WTC11 (cell line): ENCODE measurements at regions not wholly inside any gene's neighbourhood (a gene's known extent, or its start where the extent isn't known, plus 50 kb on each side); places are given as distances from the start of the nearest gene placed in this dataset.

Experiments
- ATAC-seq: fragments of 200-7000 bp; cut with Tn5 transposase; 2 replicates; pipeline ENCODE4 v1.10.0; 2021; ENCODE audit warnings: mild to moderate bottlenecking, moderate library complexity
- CTCF ChIA-PET: fragments of 300-600 bp; sonication (Branson Sonifier 250); formaldehyde crosslinking; loops from one replicate; lab custom pipeline; 2021; ENCODE audit warnings: antibody characterized with exemption; lab: Charles Lee
- POLR2A ChIA-PET: fragments of 350-600 bp; sonication (Branson Sonifier 250); formaldehyde crosslinking; loops from one replicate; lab custom pipeline; 2021; ENCODE audit warnings: antibody characterized with exemption; lab: Charles Lee
- DNase-seq: peaks from one replicate; pipeline ENCODE4 v3.0.0; 2021; ENCODE audit warnings: low spot score
- H3K27ac Mint-ChIP-seq: 2 replicates; pipeline ENCODE4 v1.8.0; 2021; ENCODE audit warnings: mixed read lengths
- H3K27me3 Mint-ChIP-seq: 2 replicates; pipeline ENCODE4 v1.8.0; 2021; ENCODE audit warnings: low read depth, mild to moderate bottlenecking, moderate library complexity, mixed read lengths
- H3K36me3 Mint-ChIP-seq: 2 replicates; pipeline ENCODE4 v1.8.0; 2021; ENCODE audit warnings: mixed read lengths
- H3K4me1 Mint-ChIP-seq: 2 replicates; pipeline ENCODE4 v1.8.0; 2022; ENCODE audit warnings: mixed read lengths
- H3K4me3 Mint-ChIP-seq: 2 replicates; pipeline ENCODE4 v1.8.0; 2021; ENCODE audit warnings: mild to moderate bottlenecking, moderate library complexity, mixed read lengths
- H3K9me3 Mint-ChIP-seq: 2 replicates; pipeline ENCODE4 v1.8.0; 2021; ENCODE audit warnings: mixed read lengths
- CREB1 ChIP-seq: sonication (generic); formaldehyde crosslinking; IDR thresholded peaks from 2 replicates; pipeline ENCODE4 v1.8.0; 2023; ENCODE audit warnings: mild to moderate bottlenecking, missing genetic modification reagents
- ETV6 ChIP-seq: sonication (generic); formaldehyde crosslinking; IDR thresholded peaks from 2 replicates; pipeline ENCODE4 v1.8.1; 2022; ENCODE audit warnings: mild to moderate bottlenecking, missing genetic modification reagents
- IRF2 ChIP-seq: sonication (generic); formaldehyde crosslinking; IDR thresholded peaks from 2 replicates; pipeline ENCODE4 v1.8.0; 2022; ENCODE audit warnings: low read depth, missing genetic modification reagents, borderline replicate concordance
- NR2C2 ChIP-seq: sonication (generic); formaldehyde crosslinking; IDR thresholded peaks from 2 replicates; pipeline ENCODE4 v1.8.0; 2022; ENCODE audit warnings: mild to moderate bottlenecking, missing genetic modification reagents
- TCF7 ChIP-seq: sonication (generic); formaldehyde crosslinking; IDR thresholded peaks from 2 replicates; pipeline ENCODE4 v1.8.0; 2022; ENCODE audit warnings: mild to moderate bottlenecking, low read depth, missing genetic modification reagents, moderate library complexity
- TEAD1 ChIP-seq: sonication (generic); formaldehyde crosslinking; IDR thresholded peaks from 2 replicates; pipeline ENCODE4 v1.8.0; 2022; ENCODE audit warnings: mild to moderate bottlenecking, missing genetic modification reagents
- TP53 ChIP-seq: sonication (generic); formaldehyde crosslinking; IDR thresholded peaks from 2 replicates; pipeline ENCODE4 v1.8.1; 2023; ENCODE audit warnings: mild to moderate bottlenecking, missing genetic modification reagents
- ZNF396 ChIP-seq: fragments of 250-450 bp; sonication (Bioruptor Pico); IDR thresholded peaks from 2 replicates; pipeline ENCODE4 v1.8.0; 2021; ENCODE audit warnings: mild to moderate bottlenecking, moderate library complexity, borderline replicate concordance
- ZNF423 ChIP-seq: fragments of 250-450 bp; sonication (Bioruptor Pico); IDR thresholded peaks from 2 replicates; pipeline ENCODE4 v2.1.2; 2022; ENCODE audit warnings: mild to moderate bottlenecking, moderate library complexity
- TF ChIP-seq, protein P1 (sequence below): fragments of 200-600 bp; IDR thresholded peaks from 2 replicates; pipeline ENCODE4 v1.8.0; 2022; ENCODE audit warnings: antibody characterized with exemption
- TF ChIP-seq, protein P2 (sequence below): sonication (generic); formaldehyde crosslinking; IDR thresholded peaks from 2 replicates; pipeline ENCODE4 v1.8.1; 2023; ENCODE audit warnings: mild to moderate bottlenecking, missing genetic modification reagents, borderline replicate concordance

DNA sequence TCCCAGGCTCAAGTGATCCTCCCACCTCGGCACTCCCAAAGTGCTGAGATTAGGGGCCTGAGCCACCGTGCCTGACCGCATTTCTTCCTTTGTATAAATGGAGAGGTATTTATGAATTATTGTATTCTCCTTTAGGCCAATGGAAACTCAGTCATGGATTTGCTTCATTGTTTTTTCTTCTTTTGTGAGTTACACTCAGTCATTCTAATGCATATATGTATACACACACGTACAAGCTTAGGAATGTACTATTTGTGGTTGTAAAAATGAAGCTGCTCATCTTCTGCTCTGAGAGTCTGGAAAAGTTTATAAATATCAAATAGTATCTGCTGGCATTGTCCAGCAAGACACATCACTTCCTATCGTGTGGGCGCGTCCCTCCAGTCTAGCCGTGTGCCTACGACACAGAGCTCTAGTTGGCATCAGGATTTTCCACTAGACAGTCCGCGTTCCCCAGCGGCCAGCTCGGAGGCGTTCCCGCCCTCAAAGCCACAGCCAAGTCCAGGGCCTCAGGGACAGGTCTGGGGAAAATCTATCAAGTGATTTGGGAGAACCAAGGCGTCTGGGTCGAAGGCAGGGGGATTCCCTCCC is 215.2 kb downstream of the NFATC2 start:
- CTCF ChIA-PET = interaction anchor here (1.0 to 9.9 kb wide), 4 partner anchors 9 to 346 kb away, joined by 4 to 211 read pairs (median 10); no protein-coding TSS in a partner anchor
- TF ChIP-seq NR2C2 (no peak), ZNF396 (no peak), ETV6 (no peak), CREB1 (CRISPR knock-in tag) (no peak), TP53 (no peak), TEAD1 (CRISPR knock-in tag) (no peak), IRF2 (CRISPR knock-in tag) (no peak)
- TF ChIP-seq, protein P1, sequence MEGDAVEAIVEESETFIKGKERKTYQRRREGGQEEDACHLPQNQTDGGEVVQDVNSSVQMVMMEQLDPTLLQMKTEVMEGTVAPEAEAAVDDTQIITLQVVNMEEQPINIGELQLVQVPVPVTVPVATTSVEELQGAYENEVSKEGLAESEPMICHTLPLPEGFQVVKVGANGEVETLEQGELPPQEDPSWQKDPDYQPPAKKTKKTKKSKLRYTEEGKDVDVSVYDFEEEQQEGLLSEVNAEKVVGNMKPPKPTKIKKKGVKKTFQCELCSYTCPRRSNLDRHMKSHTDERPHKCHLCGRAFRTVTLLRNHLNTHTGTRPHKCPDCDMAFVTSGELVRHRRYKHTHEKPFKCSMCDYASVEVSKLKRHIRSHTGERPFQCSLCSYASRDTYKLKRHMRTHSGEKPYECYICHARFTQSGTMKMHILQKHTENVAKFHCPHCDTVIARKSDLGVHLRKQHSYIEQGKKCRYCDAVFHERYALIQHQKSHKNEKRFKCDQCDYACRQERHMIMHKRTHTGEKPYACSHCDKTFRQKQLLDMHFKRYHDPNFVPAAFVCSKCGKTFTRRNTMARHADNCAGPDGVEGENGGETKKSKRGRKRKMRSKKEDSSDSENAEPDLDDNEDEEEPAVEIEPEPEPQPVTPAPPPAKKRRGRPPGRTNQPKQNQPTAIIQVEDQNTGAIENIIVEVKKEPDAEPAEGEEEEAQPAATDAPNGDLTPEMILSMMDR = no peak

DNA sequence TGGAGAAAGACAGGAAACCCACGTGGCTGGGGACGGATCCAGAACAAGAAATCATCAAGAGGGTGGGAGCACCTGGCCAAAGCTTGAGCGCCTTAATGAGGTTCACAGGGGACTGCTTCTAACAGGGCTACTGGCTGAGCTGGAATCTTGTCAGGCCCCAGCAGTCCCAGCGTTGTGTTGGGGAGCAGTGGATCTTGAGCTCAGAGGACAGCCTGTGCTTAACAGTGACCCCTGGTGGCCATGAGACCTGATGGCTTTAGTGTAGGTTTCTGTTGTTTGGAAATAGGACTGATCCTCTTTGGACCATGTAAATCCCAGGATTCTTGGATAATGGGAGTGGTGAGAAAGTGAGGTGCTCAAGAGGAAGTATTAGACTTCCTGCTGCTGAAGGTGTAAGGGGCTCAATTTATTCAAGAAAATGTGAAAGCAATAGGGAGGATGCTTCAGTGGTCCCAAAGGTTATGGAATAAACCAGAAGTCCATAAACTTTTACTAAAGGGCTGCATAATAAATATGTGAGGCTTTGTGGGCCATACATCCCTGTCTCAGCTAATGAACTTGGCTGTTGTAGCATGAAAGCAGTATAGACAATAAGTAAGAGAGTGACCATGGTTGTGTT is 216.2 kb downstream of the NFATC2 start:
- H3K4me3 Mint-ChIP-seq = no peak overlapping the region
- H3K27me3 Mint-ChIP-seq = peaks cover 3% of the 10 kb centered on the region; the same call in 1 of the 2 replicates
- CTCF ChIA-PET = interaction anchor here (0.5 to 9.9 kb wide), 42 partner anchors 8 to 419 kb away, joined by 3 to 211 read pairs (median 4); partner anchors contain the start of genes DPM1 and MOCS3
- DNase-seq (peak; percentile 76), ATAC-seq (peak; percentile 91)
- H3K27ac Mint-ChIP-seq = no peak overlapping the region
- TF ChIP-seq, protein P2, sequence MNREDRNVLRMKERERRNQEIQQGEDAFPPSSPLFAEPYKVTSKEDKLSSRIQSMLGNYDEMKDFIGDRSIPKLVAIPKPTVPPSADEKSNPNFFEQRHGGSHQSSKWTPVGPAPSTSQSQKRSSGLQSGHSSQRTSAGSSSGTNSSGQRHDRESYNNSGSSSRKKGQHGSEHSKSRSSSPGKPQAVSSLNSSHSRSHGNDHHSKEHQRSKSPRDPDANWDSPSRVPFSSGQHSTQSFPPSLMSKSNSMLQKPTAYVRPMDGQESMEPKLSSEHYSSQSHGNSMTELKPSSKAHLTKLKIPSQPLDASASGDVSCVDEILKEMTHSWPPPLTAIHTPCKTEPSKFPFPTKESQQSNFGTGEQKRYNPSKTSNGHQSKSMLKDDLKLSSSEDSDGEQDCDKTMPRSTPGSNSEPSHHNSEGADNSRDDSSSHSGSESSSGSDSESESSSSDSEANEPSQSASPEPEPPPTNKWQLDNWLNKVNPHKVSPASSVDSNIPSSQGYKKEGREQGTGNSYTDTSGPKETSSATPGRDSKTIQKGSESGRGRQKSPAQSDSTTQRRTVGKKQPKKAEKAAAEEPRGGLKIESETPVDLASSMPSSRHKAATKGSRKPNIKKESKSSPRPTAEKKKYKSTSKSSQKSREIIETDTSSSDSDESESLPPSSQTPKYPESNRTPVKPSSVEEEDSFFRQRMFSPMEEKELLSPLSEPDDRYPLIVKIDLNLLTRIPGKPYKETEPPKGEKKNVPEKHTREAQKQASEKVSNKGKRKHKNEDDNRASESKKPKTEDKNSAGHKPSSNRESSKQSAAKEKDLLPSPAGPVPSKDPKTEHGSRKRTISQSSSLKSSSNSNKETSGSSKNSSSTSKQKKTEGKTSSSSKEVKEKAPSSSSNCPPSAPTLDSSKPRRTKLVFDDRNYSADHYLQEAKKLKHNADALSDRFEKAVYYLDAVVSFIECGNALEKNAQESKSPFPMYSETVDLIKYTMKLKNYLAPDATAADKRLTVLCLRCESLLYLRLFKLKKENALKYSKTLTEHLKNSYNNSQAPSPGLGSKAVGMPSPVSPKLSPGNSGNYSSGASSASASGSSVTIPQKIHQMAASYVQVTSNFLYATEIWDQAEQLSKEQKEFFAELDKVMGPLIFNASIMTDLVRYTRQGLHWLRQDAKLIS (CRISPR knock-in tag) = no peak
- TF ChIP-seq, protein P1 = peak; percentile 37; the same call in 1 of the 2 replicates
- POLR2A ChIA-PET = interaction anchor here (0.9 kb wide), 1 partner anchor 339 kb away, joined by 4 read pairs; no protein-coding TSS in a partner anchor
- H3K9me3 Mint-ChIP-seq = peaks cover 10% of the 10 kb centered on the region
- H3K36me3 Mint-ChIP-seq = no peaks in the 10 kb centered on the region; the same call in 1 of the 2 replicates
- peaks cover 16% of the 10 kb centered on the region for H3K4me1 Mint-ChIP-seq

More for the DNA sequence above, 215.2 kb downstream of the NFATC2 start:
- ATAC-seq (no peak), DNase-seq (no peak)
- H3K36me3 Mint-ChIP-seq = no peaks in the 10 kb centered on the region; the same call in 1 of the 2 replicates
- POLR2A ChIA-PET = no interaction called here
- no peak overlapping the region for H3K4me3 Mint-ChIP-seq
- H3K4me1 Mint-ChIP-seq = peaks cover 8% of the 10 kb centered on the region
- peaks cover 3% of the 10 kb centered on the region; the same call in 1 of the 2 replicates for H3K27me3 Mint-ChIP-seq
- H3K27ac Mint-ChIP-seq = no peak overlapping the region
- peaks cover 10% of the 10 kb centered on the region for H3K9me3 Mint-ChIP-seq

DNA sequence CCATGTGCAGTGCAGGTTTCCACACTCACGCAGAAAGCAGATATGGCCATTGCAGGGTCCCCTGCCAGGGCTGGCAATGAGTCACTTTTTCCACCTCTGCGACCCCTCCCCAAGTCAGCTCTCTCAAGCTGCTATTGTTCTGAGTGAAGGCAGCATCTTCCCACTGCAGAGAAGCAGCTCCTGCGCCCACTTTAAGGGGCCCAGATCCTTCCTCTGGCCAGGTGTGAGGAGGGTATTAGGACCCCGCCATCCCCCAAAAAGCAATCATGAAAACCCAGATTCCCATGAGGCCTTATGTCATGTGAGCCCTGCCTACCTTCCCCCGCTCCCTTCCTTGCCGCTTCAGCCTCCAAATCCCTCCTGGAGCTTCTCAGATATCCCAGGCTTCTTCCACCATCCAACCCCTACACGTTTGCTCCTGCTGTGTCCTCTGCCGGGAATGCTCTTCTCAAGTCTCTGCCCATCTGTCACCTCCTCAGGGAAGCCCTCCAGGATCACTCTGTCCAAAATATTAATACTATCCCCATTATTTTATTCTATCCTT is 220.3 kb downstream of the NFATC2 start:
- peaks cover 35% of the 10 kb centered on the region for H3K4me1 Mint-ChIP-seq
- POLR2A ChIA-PET = no interaction called here
- peak; percentile 22 for DNase-seq
- H3K27me3 Mint-ChIP-seq = peaks cover 4% of the 10 kb centered on the region
- no peak for TF ChIP-seq TCF7 (CRISPR knock-in tag)
- TF ChIP-seq ZNF423 (CRISPR knock-in tag) = 0 out of 2 replicates have a peak, but pooled peaks have one; percentile 8
- TF ChIP-seq, all 79 proteins: peak for 1
- no peak for ATAC-seq
- CTCF ChIA-PET = interaction anchor here (3.3 to 9.9 kb wide), 3 partner anchors 9 to 332 kb away, joined by 10 to 211 read pairs (median 66); no protein-coding TSS in a partner anchor
- no peaks in the 10 kb centered on the region; the same call in 1 of the 2 replicates for H3K36me3 Mint-ChIP-seq
- H3K9me3 Mint-ChIP-seq = peaks cover 5% of the 10 kb centered on the region
- no peak overlapping the region for H3K4me3 Mint-ChIP-seq
- no peak overlapping the region for H3K27ac Mint-ChIP-seq
